ENCODE measurements at regions not wholly inside any gene's neighbourhood (a gene's known extent, or its start where the extent isn't known, plus 50 kb on each side); places are given as distances from the start of the nearest gene placed in this dataset.
"Not testable (repeated sequence)": the region's sequence is repeated elsewhere in the genome, so short reads cannot be mapped to it uniquely, and the experiment has no call there.

DNA sequence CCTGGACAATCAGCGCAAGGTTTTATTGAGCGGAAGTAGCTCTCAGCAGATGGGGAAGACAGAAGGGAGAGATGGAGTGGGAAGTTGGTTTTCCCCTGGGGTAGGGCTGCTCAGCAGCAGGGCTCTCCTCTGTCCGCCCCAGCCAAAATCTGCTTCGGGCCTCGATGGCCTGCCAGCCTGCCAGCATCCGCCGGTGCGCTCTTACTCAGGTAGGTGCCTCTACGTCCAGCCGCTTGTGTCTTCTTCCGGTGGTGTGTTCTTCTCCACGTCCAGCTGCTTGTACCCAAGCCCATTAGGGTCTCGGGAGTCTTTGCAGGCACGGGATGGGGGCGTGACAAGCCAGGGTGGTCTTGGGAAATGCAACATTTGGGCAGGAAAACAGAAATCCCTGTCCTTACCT, 1340.0 kb upstream of the MAP3K7 start:
- DNase-seq (ENCODE audit: low spot score): no peak

DNA sequence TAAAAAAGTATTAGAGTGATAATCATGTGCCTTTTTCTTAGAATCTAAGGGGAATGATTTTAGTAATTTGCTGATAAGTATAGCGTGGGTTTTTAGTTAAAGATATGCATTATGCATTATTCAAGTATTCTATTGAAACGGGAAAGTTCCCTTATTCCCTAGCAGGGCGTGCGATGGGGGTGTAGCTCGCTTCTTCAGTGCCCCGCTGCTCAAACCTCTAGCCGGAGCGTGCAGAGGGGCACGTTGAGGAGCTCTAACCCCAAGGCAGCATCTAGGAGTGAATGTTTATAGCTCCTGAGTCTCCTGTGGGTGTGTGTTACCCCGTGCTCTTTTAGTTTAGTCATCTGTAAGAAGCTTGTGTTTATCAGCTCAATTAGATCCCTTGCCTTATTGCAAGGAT, 1339.5 kb upstream of the MAP3K7 start:
- no peak for DNase-seq (ENCODE audit: low spot score)

DNA sequence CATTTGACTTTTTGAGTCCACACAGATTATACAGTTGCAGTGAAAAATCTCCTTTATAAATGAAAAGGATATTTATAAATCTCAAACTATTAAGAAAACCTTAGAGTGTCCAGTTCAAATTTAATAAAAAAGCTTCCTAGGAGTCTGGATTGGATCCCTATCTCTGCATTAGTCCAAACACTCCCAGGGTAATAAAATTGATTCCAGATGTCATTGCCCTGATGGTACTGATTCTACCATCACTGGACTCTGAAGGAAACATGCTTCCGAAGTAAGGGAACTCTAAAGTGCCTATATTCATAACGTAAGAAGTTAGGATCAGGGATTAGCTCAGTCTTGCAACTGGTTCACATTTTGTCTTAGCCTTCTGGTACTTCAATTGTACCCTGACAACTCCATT, 1325.1 kb upstream of the MAP3K7 start:
- DNase-seq (ENCODE audit: low spot score): no peak

DNA sequence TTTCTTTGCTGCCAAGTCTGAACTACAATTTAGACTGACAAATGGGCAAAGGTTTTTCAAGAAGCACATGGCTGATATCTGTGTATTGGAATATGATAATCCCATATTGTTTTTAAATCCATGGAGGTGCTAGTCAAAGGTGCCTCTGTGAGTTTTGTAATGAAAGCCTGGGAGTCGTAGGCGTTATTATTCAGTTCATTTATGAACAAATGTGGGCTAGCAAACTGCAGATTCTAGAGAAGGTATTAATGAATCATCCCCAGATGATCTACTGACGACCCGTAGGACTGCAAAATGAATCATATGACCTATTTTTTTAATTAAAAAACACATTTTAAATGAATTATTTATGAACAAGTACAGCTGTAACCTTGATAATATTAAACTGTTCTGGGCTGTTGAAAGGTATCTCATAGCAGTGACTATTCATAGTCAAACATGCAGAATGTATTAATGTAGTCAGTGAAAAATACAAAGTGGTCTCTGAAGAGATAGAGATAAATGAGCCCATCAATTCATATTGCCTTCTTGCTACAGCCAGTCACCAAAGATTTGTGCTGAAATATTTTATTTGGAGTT, 1317.8 kb upstream of the MAP3K7 start:
- no peak for DNase-seq (ENCODE audit: low spot score)

DNA sequence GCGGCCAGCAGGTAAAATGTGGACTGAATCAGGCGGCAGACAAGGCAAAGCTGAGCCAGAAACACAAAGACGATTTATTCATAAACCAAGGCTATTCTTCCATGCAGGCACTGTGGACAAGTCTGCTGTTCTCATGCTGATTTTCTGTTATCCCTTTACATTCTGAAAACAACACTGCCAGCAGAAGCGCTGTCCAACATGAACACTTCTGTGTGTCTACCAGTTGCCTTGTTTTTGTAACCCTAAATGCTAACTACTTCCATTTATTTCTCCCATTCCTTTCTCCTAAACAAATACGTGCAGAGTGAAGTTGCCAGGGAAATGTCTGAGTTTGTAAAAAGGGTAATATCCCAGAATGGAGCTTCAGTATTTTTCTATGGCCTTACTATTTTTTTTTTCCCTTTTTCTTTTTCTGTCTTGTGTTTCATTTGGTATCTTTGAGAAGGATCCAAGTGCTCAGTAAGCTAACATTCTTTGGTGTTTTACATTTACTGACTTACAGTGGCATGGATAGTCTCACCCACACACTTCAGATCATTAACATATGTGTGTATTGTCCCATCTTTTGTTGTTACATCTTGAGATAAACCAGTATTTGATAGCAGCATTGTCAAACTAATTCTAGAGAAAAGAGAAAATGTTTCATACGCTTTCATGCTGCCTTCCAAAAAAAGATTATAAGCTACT, 1308.9 kb upstream of the MAP3K7 start:
- peak; percentile 58 for DNase-seq (ENCODE audit: low spot score)

DNA sequence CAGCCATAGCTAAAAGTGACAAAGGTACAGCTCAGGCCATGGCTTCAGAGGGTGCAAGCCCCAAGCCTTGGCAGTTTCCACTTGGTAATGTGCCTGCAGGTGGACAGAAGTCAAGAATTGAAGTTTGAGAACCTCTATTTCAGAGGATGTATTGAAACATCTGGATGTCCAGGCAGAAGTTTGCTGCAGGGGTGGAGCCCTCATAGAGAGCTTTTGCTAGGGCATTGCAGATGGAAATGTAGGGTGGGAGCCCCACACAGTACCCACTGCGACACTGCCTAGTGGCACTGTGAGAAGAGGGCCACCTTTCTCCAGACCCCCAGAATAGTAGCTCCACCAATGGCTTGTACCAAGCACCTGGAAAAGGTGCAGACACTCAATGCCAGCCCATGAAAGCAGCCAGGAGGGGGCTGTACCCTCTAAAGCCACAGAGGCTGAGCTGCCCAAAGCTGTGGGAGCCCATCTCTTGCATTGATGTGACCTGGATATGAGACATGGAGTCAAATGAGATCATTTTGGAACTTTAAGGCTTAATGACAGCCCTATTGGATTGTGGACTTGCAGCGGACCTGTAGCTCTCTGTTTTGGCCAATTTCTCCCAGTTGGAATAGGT, 1299.4 kb upstream of the MAP3K7 start:
- DNase-seq (ENCODE audit: low spot score): no peak

DNA sequence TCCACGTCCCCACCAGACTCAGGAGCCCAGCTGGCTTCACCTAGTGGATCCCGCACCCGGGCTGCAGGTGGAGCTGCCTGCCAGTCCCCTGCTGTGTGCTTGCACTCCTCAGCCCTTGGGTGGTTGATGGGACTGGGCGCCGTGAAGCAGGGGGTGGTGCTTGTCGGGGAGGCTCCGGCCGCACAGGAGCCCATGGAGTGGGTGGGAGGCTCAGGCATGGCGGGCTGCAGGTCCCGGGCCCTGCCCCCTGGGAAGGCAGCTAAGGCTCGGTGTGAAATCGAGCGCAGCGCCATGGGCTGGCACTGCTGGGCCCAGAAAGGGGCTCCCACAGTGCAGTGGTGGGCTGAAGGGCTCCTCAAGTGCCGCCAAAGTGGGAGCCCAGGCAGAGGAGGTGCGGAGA, 1294.9 kb upstream of the MAP3K7 start:
- not testable (repeated sequence) for DNase-seq (ENCODE audit: low spot score)

DNA sequence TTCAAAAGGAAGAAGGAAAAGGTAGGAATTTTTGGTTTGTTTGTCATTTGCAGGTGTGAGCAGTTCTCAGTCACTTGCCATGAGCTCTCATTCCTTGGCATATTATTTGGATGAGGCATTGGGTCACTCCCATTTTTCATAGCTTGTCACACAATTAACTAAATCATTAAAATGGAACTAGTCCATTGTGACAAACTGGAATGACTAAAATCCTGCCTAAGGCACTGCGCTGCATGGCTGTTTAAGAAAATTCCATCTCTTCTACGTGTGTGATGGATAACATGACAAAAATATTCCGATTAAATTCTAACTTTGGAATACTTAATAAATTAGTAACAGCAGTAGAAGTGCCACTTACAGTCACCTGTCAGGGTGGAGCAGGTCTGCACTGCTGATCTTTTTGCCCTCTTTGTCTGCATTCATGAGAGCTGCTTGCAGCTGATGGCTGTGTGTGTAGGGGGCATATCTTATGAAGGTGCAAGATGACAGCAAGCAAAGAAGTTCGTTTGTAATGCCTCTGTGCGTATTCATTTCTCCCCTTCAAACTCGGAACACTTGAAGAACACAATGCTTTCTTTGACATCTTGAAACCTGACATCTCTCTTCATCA, 1292.6 kb upstream of the MAP3K7 start:
- DNase-seq (ENCODE audit: low spot score): no peak

DNA sequence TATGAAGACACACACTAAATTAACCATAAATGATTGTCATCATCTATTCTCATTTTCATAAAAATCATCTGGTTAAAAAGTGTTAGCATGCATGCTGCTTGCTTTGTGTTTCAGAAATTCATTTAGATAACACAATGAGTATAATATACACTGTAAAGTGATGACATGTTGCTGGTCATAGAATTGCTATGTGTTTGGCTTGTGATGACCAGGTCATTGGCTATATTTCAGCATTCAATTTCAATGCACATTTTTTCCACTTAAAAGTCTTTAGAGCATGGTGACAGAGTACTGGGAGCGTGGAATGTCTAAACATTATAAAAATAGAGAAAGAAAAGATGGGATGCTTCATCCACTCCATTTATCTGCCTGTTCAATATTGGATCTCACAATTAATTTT, 1291.1 kb upstream of the MAP3K7 start:
- no peak for DNase-seq (ENCODE audit: low spot score)

DNA sequence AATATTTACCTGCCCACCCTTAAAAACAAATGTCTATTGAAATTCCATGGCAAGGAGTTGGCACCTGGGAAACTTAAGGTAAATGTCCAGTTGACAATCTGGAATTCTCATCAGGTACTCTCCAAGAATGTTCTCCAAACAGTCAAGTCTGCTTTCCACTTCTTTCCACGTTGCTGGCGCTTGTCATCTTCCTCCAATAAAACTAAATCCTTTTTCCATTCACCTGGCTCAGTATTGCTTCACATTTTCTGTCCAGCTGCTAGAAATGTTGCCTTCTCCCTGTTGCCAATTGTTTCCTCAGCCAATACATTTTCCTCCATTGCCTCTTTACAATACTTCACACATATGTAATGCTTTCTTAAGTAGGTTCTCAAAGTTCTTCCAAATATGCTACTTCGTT, 1288.1 kb upstream of the MAP3K7 start:
- DNase-seq (ENCODE audit: low spot score): no peak

DNA sequence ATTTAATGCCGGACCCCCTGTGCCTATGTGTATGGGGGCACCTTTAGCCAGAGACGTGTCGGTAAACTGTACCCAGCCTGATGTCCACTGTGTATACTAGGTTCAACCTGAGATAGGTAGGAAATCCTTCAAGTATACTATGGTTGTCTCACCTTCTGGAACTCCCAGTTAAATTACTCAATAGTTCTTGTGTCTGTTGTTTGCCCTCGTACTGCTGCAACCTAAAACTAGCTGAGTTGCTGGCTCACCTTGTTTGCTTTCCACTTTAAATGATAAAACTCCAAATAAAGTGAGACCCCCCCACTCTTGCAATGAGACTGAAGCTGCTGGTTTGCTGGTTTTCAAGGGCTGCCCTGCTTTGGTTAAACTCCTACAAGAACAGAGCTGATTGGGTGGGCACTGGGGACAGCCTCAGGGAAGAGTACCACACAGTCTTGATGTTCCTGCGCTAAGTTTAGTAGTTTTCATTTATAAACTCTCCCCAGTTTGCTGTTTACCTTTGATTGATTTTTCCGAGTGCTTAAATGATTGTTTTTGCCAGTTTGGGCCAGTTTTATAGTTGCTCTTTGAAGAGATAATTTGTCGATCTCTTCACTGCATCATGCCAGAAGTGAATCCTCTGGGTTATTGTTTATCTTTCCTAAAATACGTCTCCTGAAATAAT, 1281.8 kb upstream of the MAP3K7 start:
- no peak for DNase-seq (ENCODE audit: low spot score)

DNA sequence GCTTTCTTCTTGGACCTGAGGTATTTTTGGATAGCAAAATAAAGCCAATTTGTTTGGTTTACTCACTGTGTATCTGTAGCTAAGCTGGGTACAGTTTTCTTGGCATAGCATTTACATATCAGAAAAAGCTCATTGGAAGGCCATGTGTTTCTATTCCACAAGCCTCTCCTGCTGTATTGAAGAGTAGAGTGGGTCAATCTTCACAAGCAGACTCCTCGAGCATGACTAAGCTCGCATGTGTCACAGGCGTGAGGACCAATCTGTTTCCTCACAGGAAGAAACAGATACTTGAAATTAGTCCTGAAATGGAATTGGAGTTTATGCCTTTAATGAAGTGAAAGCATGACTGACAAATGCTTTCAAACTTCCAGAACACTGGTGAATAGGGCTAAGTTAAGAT, 1279.0 kb upstream of the MAP3K7 start:
- DNase-seq (ENCODE audit: low spot score): no peak

DNA sequence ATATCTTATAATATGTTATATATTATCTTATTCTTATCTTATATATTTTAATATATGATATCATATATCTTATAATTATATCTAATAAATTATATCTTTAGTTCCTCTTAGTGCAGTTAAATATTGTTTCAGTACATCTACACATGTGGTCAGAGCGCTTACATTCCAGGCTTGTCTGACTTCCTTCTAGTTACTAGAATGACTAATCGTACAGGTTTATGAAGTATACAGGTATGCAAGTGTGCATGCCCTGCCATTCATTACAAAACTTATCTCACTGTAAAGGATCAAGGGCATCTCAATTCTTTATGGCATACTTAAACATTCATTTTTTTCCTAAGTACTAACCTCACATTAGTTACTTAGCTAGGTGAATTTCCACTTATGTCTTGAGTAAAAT, 1278.0 kb upstream of the MAP3K7 start:
- no peak for DNase-seq (ENCODE audit: low spot score)

DNA sequence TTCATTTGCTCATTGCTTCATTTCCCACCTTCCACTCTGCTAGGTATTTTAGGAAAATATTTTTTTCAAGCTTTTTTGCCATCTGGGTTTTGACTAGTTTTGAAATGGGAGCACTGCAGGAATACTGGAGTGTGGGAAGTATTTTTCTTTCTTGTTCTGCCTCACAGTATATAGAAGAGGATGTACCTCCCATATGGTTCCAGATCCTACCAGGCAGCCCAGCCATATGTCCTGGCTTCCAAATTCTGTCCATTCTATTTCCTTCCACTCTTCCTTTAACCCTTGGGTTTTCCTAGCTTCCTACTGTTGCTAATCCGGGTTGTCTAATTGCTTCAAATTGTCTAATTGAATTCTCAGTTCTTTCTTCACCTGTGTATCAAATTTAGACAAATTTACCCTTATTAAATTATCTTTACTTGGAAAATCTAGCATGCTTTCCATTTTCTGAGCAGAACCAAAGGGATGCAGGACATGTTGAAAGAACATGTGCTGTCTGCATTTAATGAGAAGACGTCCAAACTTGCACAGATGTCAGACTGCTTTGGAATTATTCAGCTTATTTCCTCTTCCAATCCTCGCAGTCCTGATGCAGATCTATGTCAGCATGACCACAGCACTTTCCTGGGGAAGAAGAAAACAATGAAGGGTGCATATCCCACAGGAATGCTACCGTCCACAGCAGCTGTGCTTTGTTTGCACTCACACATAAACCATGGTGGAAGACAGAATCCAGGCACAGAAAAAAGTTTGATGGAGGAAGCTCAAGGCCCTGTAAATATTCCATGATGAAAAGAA, 1273.9 kb upstream of the MAP3K7 start:
- no peak for DNase-seq (ENCODE audit: low spot score)

DNA sequence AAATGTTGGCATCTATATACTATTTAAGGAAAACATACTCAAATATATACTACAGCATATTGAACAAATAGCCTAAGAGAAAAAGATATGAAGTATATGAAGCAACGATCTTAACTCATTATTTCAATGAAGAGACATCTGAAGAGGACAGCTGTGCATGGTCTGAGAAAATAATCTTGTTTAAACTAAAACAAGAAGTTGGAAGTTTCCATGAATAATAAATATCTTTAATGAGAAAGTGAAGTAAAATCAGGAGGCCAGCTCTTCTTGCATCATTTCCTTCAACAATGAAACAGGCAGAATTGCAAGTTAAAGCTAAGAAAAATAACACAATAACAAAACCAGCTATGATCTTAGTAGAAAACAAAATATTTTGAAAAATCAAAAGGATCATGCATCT, 1265.4 kb upstream of the MAP3K7 start:
- DNase-seq (ENCODE audit: low spot score): no peak

DNA sequence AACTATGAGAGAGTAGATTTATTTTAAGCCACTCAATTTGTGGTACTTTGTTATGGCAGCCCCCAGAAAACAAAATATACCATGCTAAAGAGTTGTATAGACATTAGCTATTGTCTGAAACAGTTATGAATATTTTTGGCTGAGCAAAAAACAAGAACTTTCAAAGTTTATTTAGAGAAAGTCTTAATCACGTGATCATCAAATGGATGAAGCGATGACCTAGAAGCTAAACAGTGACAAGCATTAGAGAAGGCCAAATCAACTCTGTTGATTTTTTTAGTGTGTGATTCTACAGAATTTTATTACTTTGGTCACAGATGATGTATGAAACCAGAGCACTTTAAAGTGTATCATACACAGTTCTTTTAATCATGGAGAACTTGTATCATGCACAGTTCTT, 1247.9 kb upstream of the MAP3K7 start:
- DNase-seq (ENCODE audit: low spot score): no peak

DNA sequence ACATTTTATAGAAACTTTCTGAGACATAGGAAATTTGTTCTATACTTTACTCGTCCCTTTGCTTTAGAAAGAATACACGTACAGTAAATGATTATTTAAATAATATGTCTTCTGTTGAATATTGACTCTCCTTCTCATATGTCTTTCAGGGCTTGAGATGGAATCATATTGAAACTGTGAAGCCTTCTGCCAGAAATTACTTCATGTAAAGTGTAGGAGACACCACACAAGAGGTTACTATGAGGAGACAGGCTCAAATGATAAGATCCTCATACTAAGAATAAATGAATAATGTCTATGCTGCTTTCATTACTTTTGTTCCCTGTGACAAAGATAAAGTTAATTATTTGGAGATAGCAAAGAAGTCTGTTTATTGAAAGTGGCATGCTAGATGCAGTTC, 1240.3 kb upstream of the MAP3K7 start:
- DNase-seq (ENCODE audit: low spot score): no peak

DNA sequence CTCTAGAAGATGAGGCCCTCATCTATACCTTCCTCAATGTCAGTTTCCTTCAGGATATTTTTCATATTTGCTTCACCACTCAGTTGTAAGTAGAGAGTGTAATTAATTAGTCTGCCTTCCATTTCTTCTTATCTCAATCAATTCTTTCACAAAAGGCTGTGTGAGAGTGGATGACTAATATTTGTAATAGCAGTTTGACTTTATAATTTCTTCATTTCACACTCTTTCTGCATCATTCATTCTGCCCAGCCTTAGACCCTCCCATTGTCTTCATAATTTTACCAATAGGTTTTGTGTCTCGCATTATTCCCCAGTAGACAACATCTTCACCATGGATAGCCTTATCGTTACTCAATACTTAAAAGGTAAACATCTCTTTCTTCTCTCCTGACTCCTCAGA, 1239.3 kb upstream of the MAP3K7 start:
- no peak for DNase-seq (ENCODE audit: low spot score)

DNA sequence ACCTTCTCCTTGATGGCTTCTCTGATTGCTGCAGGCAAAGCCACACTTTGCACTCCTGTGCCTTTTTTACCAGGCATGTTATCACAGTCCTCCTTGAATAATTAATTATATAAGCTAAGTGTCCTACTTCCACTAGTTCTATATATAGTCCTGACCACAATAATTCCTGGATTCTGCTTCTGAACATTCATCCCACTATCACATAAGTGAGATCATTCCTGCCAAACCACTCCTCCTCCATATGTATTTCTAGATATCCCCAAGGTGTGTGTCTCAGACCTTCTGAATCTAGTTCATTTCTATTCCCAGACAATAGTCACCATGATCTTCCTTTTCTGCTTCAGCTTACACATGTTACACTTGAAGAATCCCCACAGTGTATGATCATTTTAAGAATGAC, 1237.5 kb upstream of the MAP3K7 start:
- DNase-seq (ENCODE audit: low spot score): no peak

DNA sequence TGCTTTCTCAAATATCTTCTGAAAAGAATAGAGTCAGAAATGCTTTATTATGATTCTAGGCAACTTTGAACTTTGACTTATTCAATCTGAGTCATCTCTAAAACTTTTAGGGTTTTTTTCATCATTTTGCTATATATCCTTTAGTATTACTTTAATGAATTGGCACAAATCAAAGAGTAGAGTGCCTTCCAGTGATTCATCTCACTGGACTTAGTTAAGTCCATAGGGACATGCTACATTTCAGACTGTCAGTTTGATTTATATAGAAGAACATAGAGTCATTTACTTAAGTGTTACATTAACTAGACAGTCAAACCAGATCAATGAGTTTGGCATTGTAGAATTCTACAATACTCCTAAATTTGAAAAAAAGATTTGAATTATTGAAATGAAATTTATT, 1235.7 kb upstream of the MAP3K7 start:
- no peak for DNase-seq (ENCODE audit: low spot score)

DNA sequence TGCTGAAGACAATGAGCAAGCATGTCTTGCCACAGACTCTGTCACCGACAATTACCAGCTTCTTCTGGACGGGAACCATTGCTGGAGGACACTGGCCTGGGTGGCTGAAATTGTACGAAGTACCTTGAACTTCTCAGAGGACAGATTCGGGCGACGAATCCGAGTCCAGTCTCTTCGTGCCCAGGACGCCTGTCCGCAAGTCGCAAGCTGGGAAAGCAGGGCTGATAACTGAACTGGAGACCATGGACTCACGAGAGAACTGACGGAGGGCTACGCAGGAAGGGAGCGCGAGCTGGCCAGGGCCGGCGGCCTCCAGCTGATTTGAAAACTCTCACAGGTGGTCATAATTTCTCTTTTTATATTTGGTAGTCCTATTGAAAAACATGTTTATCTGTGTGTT, 1229.5 kb upstream of the MAP3K7 start:
- no peak for DNase-seq (ENCODE audit: low spot score)

DNA sequence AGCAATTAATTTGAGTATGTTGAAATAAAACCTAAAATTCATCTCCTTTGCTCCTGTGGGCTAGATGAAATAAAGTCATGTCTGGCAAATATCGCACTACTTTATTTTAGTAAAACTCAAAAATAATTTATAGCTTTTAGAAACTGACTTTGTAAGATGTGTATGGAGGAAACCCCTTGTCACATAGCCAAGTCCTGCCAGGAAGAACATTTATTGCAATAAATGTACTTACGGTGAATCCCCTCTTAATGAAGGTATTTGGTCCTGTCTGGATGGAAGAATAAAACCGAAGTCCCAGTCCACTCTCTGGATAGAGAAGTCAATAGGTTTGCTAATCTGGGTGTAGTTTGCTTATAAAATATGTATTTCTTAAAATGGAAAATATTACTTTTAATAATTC, 1226.8 kb upstream of the MAP3K7 start:
- DNase-seq (ENCODE audit: low spot score): peak; percentile 55
